HepG2 (cell line): ENCODE measurements at regions not wholly inside any gene's neighbourhood (a gene's known extent, or its start where the extent isn't known, plus 50 kb on each side); places are given as distances from the start of the nearest gene placed in this dataset.
A peak's percentile ranks its signal among the peaks of the same experiment; 100 is the strongest.

Experiments
- BRF2 ChIP-seq: sonication (generic); formaldehyde crosslinking; IDR thresholded peaks from 2 replicates; pipeline ENCODE4 v1.8.1; 2022; ENCODE audit warnings: mild to moderate bottlenecking, missing genetic modification reagents
- GFI1 ChIP-seq: sonication (generic); formaldehyde crosslinking; IDR thresholded peaks from 2 replicates; pipeline ENCODE4 v1.5.0; 2020; ENCODE audit warnings: missing genetic modification reagents, mild to moderate bottlenecking, borderline replicate concordance
- NR2F6 ChIP-seq, 2 experiments: IDR thresholded peaks; 2 replicates each; pipeline ENCODE4 v1.6.1; 2016; ENCODE audit warnings: antibody characterized with exemption in 1 of 2, mild to moderate bottlenecking in 1 of 2
- PPARG ChIP-seq: conservative IDR thresholded peaks from 2 replicates; pipeline ENCODE4 v1.6.1; 2016; ENCODE audit warnings: missing biosample characterization, missing genetic modification reagents
- RAD21 ChIP-seq: fragments of 450-650 bp; formaldehyde crosslinking; IDR thresholded peaks from 2 replicates; pipeline ENCODE4 v1.5.0; 2020; ENCODE audit warnings: mild to moderate bottlenecking
- TRIM24 ChIP-seq: sonication (generic); formaldehyde crosslinking; IDR thresholded peaks from 2 replicates; pipeline ENCODE4 v1.8.0; 2022; ENCODE audit warnings: mild to moderate bottlenecking, missing genetic modification reagents
- ZBED4 ChIP-seq: sonication (generic); formaldehyde crosslinking; IDR thresholded peaks from 2 replicates; pipeline ENCODE4 v1.4.0; 2020; ENCODE audit warnings: missing genetic modification reagents, borderline replicate concordance
- ZBTB43 ChIP-seq: sonication (generic); formaldehyde crosslinking; conservative IDR thresholded peaks from 2 replicates; pipeline ENCODE4 v1.4.0; 2020; ENCODE audit warnings: missing genetic modification reagents
- ZNF251 ChIP-seq: sonication (generic); formaldehyde crosslinking; IDR thresholded peaks from 2 replicates; pipeline ENCODE4 v1.9.0; 2021; ENCODE audit warnings: mild to moderate bottlenecking, missing genetic modification reagents
- ZNF280D ChIP-seq: sonication (generic); formaldehyde crosslinking; IDR thresholded peaks from 2 replicates; pipeline ENCODE4 v1.5.1; 2020; ENCODE audit warnings: mild to moderate bottlenecking, missing genetic modification reagents
- ZNF281 ChIP-seq: sonication (generic); formaldehyde crosslinking; IDR thresholded peaks from 2 replicates; pipeline ENCODE4 v1.4.0; 2020; ENCODE audit warnings: missing genetic modification reagents, borderline replicate concordance
- ZNF660 ChIP-seq: sonication (generic); formaldehyde crosslinking; IDR thresholded peaks from 2 replicates; pipeline ENCODE4 v1.5.1; 2020; ENCODE audit warnings: mild to moderate bottlenecking, low read depth, missing genetic modification reagents, borderline replicate concordance
- ZNF709 ChIP-seq: sonication (generic); formaldehyde crosslinking; IDR thresholded peaks from 2 replicates; pipeline ENCODE4 v1.5.0; 2020; ENCODE audit warnings: mild to moderate bottlenecking, missing genetic modification reagents
- ZNF776 ChIP-seq: sonication (generic); formaldehyde crosslinking; IDR thresholded peaks from 2 replicates; pipeline ENCODE4 v1.4.0; 2020; ENCODE audit warnings: mild to moderate bottlenecking, missing genetic modification reagents

- no peak for TF ChIP-seq ZBTB43 (CRISPR knock-in tag)
- TF ChIP-seq ZNF660 (CRISPR knock-in tag) = no peak
- TF ChIP-seq ZBED4 (CRISPR knock-in tag) = no peak
- TF ChIP-seq ZNF280D = peak; percentile 63; the same call in 1 of the 2 replicates
- no peak for TF ChIP-seq PPARG (CRISPR knock-in tag)
- peak; percentile 98 for TF ChIP-seq RAD21 (CRISPR knock-in tag)
- TF ChIP-seq TRIM24 (CRISPR knock-in tag) = no peak
- no peak for TF ChIP-seq ZNF281 (CRISPR knock-in tag)
- peak; percentile 37; the same call in 1 of the 2 replicates for TF ChIP-seq ZNF709 (CRISPR knock-in tag)
- TF ChIP-seq ZNF251 (CRISPR knock-in tag) = no peak
- TF ChIP-seq BRF2 (CRISPR knock-in tag) = 0 out of 2 replicates have a peak, but pooled peaks have one; percentile 55
- TF ChIP-seq NR2F6 (IDR thresholded peaks at IDR 0.05) = no peak; the same call in 1 of the 2 replicates
- peak; percentile 28; the same call in 1 of the 2 replicates for TF ChIP-seq NR2F6 (CRISPR knock-in tag; IDR thresholded peaks at IDR 0.05)
- no peak for TF ChIP-seq ZNF776
- no peak for TF ChIP-seq GFI1 (CRISPR knock-in tag)
Measured at GRCh38 chr9:117487555-117488175, 72.8 kb upstream of the ASTN2 start (continued).
